Keratinocyte (primary cell): ENCODE measurements at regions not wholly inside any gene's neighbourhood (a gene's known extent, or its start where the extent isn't known, plus 50 kb on each side); places are given as distances from the start of the nearest gene placed in this dataset.

Source experiments
- DNase-seq: peaks from one replicate; pipeline ENCODE4 v3.0.0-alpha.2; 2011; ENCODE audit warnings: low read depth, missing footprints, low spot score
- FAIRE-seq: peaks from 2 replicates; lab custom pipeline; 2011; peaks lifted over from hg19 to GRCh38; lab: Jason Lieb, UNC
- H2AFZ ChIP-seq: 2 replicates; pipeline ENCODE4 v1.6.0; 2012; ENCODE audit warnings: low read length, control low read depth, inconsistent platforms; ENCODE audit not compliant: control insufficient read depth
- H3K27ac ChIP-seq: 2 replicates; pipeline ENCODE4 v1.5.1; 2011; ENCODE audit warnings: low read length; ENCODE audit not compliant: control insufficient read depth, insufficient read depth
- H3K27me3 ChIP-seq: 3 replicates; pipeline ENCODE4 v1.6.0; 2011; ENCODE audit warnings: low read length; ENCODE audit not compliant: control insufficient read depth, insufficient read depth; ENCODE audit errors: extremely low read depth
- H3K36me3 ChIP-seq, 2 experiments: 2 replicates in 1 of 2; 3 replicates in 1 of 2; pipeline ENCODE4 v1.5.1; 2011; ENCODE audit warnings: low read length in 2 of 2, mild to moderate bottlenecking in 1 of 2; ENCODE audit not compliant: control insufficient read depth in 2 of 2, insufficient read depth in 2 of 2; ENCODE audit errors: extremely low read depth in 1 of 2
- H3K4me1 ChIP-seq: 3 replicates; pipeline ENCODE4 v1.5.1; 2011; ENCODE audit warnings: low read length; ENCODE audit not compliant: control insufficient read depth, insufficient read depth; ENCODE audit errors: extremely low read depth
- H3K4me2 ChIP-seq: 3 replicates; pipeline ENCODE4 v1.6.0; 2011; ENCODE audit warnings: low read depth, low read length; ENCODE audit not compliant: control insufficient read depth, insufficient read depth; ENCODE audit errors: extremely low read depth
- H3K4me3 ChIP-seq, 3 experiments: fragments of 200-600 bp in 1 of 3; sonication (generic) in 1 of 3; 2 replicates in 2 of 3; 3 replicates in 1 of 3; pipeline ENCODE4 v1.5.1; 2011 to 2016; ENCODE audit warnings: low read length in 3 of 3, mild to moderate bottlenecking in 3 of 3, control low read depth in 2 of 3, inconsistent platforms in 1 of 3, low read depth in 1 of 3, mixed read lengths in 1 of 3, mixed run types in 1 of 3, moderate library complexity in 1 of 3; ENCODE audit not compliant: control insufficient read depth in 2 of 3, insufficient read depth in 2 of 3; ENCODE audit errors: extremely low read depth in 1 of 3
- H3K79me2 ChIP-seq: 2 replicates; pipeline ENCODE4 v1.6.0; 2012; ENCODE audit warnings: low read length; ENCODE audit not compliant: control insufficient read depth, insufficient read depth
- H3K9ac ChIP-seq: 3 replicates; pipeline ENCODE4 v1.6.0; 2011; ENCODE audit warnings: low read length; ENCODE audit not compliant: control insufficient read depth, insufficient read depth; ENCODE audit errors: extremely low read depth
- H3K9me1 ChIP-seq: 3 replicates; pipeline ENCODE4 v1.6.0; 2011; ENCODE audit warnings: low read length; ENCODE audit not compliant: control insufficient read depth, insufficient read depth; ENCODE audit errors: extremely low read depth
- H3K9me3 ChIP-seq: 2 replicates; pipeline ENCODE4 v1.5.1; 2012; ENCODE audit warnings: low read depth, low read length; ENCODE audit not compliant: control insufficient read depth
- H4K20me1 ChIP-seq: 3 replicates; pipeline ENCODE4 v1.6.0; 2011; ENCODE audit warnings: low read length; ENCODE audit not compliant: control insufficient read depth, insufficient read depth; ENCODE audit errors: extremely low read depth
- CTCF ChIP-seq, 3 experiments: IDR thresholded peaks in 1 of 3; conservative IDR thresholded peaks in 1 of 3; optimal IDR thresholded peaks in 1 of 3; 2 replicates in 2 of 3; 3 replicates in 1 of 3; pipeline versions ENCODE3 to v1.5.1; 2011; ENCODE audit warnings: low read length in 3 of 3, mild to moderate bottlenecking in 3 of 3, moderate library complexity in 2 of 3, control low read depth in 1 of 3, inconsistent platforms in 1 of 3; ENCODE audit not compliant: insufficient read depth in 2 of 3; ENCODE audit errors: extremely low read depth in 1 of 3
- EZH2 ChIP-seq: IDR thresholded peaks from one replicate; pipeline ENCODE4 v1.6.1; 2012; ENCODE audit warnings: inconsistent platforms, mild to moderate bottlenecking, low read length, moderate library complexity
- dilution Hi-C: fragments of 300-500 bp; cut with MboI; formaldehyde crosslinking; loops from one replicate; pipeline ENCODE4 v1.7.0; 2020; ENCODE audit warnings: low sequenced_read_pairs; ENCODE audit not compliant: extremely low pct_ligation_motif_present

GRCh38 chr11:82523141-82523540 lies 210.5 kb downstream of the FAM181B start:
- DNase-seq (no peak), FAIRE-seq (no peak)
- H3K4me3 ChIP-seq: no peak overlapping the region
- no peaks in the 10 kb centered on the region for H3K79me2 ChIP-seq
- TF ChIP-seq EZH2: no peak
- TF ChIP-seq CTCF (optimal IDR thresholded peaks at IDR 0.05 in 1 of 3, IDR thresholded peaks at IDR 0.05 in 1 of 3, conservative IDR thresholded peaks at IDR 0.05 in 1 of 3; ENCODE audit: extremely low read depth in 1 of 3, insufficient read depth in 2 of 3, low read length in 3 of 3): no peak
- no peaks in the 10 kb centered on the region for H3K9me1 ChIP-seq
- no peak overlapping the region for H3K4me2 ChIP-seq
- H3K9me3 ChIP-seq: no peaks in the 10 kb centered on the region
- H4K20me1 ChIP-seq: no peaks in the 10 kb centered on the region
- dilution Hi-C loops: no loop called here
- H3K9ac ChIP-seq: no peak overlapping the region
- no peaks in the 10 kb centered on the region for H3K4me1 ChIP-seq
- no peak overlapping the region for H2AFZ ChIP-seq
- no peak overlapping the region for H3K27ac ChIP-seq
- no peaks in the 10 kb centered on the region for H3K27me3 ChIP-seq
- no peaks in the 10 kb centered on the region for H3K36me3 ChIP-seq

- TF ChIP-seq CTCF (optimal IDR thresholded peaks at IDR 0.05 in 1 of 3, IDR thresholded peaks at IDR 0.05 in 1 of 3, conservative IDR thresholded peaks at IDR 0.05 in 1 of 3; ENCODE audit: extremely low read depth in 1 of 3, insufficient read depth in 2 of 3, low read length in 3 of 3) (no peak), EZH2 (no peak)
- Histone ChIP-seq H3K9me3 (no peaks in the 10 kb centered on the region), H3K4me1 (no peaks in the 10 kb centered on the region), H3K36me3 (no peaks in the 10 kb centered on the region), H3K4me2 (no peak overlapping the region), H3K27me3 (no peaks in the 10 kb centered on the region), H3K79me2 (no peaks in the 10 kb centered on the region), H3K9ac (no peak overlapping the region), H3K9me1 (no peaks in the 10 kb centered on the region), H2AFZ (no peak overlapping the region), H3K4me3 (no peak overlapping the region), H4K20me1 (no peaks in the 10 kb centered on the region), H3K27ac (no peak overlapping the region)
- FAIRE-seq: no peak
- DNase-seq: no peak
- dilution Hi-C loops: no loop called here
These were observed 212.2 kb downstream of the FAM181B start for GRCh38 chr11:82521427-82521826.
